ENCODE measurements at regions not wholly inside any gene's neighbourhood (a gene's known extent, or its start where the extent isn't known, plus 50 kb on each side); places are given as distances from the start of the nearest gene placed in this dataset.

DNA sequence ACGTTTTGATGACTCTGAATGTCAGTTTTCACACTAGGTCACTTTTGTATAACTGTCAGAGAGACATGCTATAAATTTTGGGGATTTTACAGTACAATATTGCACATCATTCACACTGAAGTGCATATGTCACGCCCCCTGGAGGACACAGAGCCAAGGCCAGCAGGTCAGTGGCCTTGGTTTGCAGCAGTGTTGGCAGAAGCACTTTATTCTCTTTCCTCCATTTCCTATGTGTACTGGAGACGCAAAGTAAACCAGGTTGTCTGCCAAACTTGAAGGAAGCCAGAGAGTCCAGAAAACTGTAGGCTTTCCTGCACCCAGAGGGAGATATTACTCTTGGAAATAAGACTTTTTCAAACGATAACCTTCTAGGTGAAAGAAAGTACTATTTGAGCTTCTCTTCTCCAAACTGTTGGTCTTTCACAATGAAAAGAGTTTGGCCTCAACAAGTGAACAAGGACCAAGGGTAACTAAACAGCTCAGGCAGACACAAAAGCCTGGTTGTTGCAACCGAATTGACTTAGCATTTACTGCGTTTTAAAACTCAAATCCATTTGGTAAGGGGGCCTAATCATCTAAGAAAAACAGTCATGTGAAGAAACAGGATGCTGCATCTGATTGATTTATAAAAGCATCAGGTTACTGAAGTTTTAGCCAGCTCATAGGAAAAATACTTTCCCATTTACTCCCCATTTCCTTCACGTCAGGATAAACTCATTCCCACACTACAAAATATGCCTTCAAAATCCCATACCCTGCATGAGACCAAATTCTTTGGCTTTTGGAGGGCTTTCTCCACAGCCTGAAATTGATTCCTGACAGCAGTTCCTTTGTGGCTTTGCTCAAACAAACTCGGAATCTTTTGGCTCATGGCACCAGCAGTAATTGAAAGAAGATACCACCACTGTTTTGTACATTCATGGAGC, 83.0 kb upstream of the SEC61G start:
- TF ChIP-seq, protein P1, sequence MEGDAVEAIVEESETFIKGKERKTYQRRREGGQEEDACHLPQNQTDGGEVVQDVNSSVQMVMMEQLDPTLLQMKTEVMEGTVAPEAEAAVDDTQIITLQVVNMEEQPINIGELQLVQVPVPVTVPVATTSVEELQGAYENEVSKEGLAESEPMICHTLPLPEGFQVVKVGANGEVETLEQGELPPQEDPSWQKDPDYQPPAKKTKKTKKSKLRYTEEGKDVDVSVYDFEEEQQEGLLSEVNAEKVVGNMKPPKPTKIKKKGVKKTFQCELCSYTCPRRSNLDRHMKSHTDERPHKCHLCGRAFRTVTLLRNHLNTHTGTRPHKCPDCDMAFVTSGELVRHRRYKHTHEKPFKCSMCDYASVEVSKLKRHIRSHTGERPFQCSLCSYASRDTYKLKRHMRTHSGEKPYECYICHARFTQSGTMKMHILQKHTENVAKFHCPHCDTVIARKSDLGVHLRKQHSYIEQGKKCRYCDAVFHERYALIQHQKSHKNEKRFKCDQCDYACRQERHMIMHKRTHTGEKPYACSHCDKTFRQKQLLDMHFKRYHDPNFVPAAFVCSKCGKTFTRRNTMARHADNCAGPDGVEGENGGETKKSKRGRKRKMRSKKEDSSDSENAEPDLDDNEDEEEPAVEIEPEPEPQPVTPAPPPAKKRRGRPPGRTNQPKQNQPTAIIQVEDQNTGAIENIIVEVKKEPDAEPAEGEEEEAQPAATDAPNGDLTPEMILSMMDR (IDR thresholded peaks at IDR 0.05) = peak; percentile 55
- no peak for TF ChIP-seq EZH2phosphoT487 (IDR thresholded peaks at IDR 0.05)
- no peak for TF ChIP-seq EZH2 (IDR thresholded peaks at IDR 0.05)

Data from neural progenitor cell (in vitro differentiated cells).